Activated CD4-positive, alpha-beta T cell treated with anti-CD3 and anti-CD28 coated beads, Interleukin-2, amount 10 ng/mL, durations not matched to agents 24 days and 14 days (primary cell): ENCODE measurements at regions not wholly inside any gene's neighbourhood (a gene's known extent, or its start where the extent isn't known, plus 50 kb on each side); places are given as distances from the start of the nearest gene placed in this dataset.

Source experiments
- DNase-seq: peaks from one replicate; pipeline ENCODE4 v3.0.0; 2022
- H3K27ac Mint-ChIP-seq: one replicate; pipeline ENCODE4 v1.8.0; 2022; ENCODE audit warnings: mild to moderate bottlenecking, mixed read lengths
- H3K27me3 Mint-ChIP-seq: one replicate; pipeline ENCODE4 v1.8.0; 2022; ENCODE audit warnings: mixed read lengths
- H3K36me3 Mint-ChIP-seq: one replicate; pipeline ENCODE4 v1.8.0; 2022; ENCODE audit warnings: low read depth, mild to moderate bottlenecking, mixed read lengths
- H3K4me1 Mint-ChIP-seq: one replicate; pipeline ENCODE4 v1.8.0; 2021; ENCODE audit warnings: mixed read lengths
- H3K4me3 Mint-ChIP-seq: one replicate; pipeline ENCODE4 v1.8.0; 2022; ENCODE audit warnings: mild to moderate bottlenecking, moderate library complexity, mixed read lengths
- H3K9me3 Mint-ChIP-seq: one replicate; pipeline ENCODE4 v1.8.0; 2021; ENCODE audit warnings: mixed read lengths
- intact Hi-C: fragments of 100-400 bp; cut with micrococcal nuclease; formaldehyde crosslinking; loops from one replicate; pipeline ENCODE4 v1.15.1; 2023

DNA sequence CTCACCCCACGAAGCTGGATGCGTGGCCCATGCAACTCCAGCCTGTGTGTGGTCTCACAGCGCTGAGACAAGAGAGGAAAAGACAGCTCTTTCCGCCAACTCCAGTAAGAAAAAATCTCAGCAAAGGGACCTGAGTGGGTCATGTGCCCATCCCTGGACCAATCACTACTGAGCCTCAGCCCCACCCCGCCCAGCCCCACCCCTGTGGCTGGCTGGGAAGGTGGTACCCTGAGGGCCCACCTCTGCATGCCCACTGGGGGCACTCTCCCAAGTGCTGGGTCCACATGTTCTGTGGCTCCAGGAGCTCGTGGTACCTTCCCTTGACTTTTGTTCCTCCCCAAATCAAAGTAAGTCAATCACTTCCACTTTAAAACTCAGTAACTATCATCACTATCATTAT, 105.1 kb upstream of the SMIM23 start:
- intact Hi-C loops: no loop called here
- Mint-ChIP-seq H3K36me3 (no peaks in the 10 kb centered on the region), H3K9me3 (no peaks in the 10 kb centered on the region), H3K27me3 (peaks cover 2% of the 10 kb centered on the region), H3K27ac (no peak overlapping the region), H3K4me1 (no peaks in the 10 kb centered on the region), H3K4me3 (no peak overlapping the region)
- DNase-seq: no peak

DNA sequence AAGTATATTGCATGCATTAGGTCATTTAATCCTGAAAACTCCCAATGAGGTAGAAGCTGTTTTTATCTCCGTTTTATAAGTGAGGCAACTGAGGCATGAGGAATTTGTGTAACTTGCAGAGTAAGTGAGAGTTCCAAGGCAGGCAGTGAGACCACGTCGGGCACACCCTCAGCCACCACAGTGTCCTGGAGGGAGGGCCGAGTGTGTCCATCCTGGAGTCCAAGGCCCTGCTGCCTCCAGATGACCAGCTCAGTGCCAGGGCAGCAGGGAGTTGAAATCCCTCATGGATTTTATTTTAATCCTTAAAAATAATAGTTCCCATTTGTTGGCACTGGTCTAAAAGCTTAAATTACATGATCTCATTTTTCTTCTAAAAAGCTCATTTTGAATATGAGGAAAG, 104.6 kb upstream of the SMIM23 start:
- Mint-ChIP-seq H3K36me3 (no peaks in the 10 kb centered on the region), H3K9me3 (no peaks in the 10 kb centered on the region), H3K4me1 (no peaks in the 10 kb centered on the region), H3K27ac (no peak overlapping the region), H3K4me3 (no peak overlapping the region), H3K27me3 (peaks cover 2% of the 10 kb centered on the region)
- no peak for DNase-seq
- intact Hi-C loops: no loop called here

DNA sequence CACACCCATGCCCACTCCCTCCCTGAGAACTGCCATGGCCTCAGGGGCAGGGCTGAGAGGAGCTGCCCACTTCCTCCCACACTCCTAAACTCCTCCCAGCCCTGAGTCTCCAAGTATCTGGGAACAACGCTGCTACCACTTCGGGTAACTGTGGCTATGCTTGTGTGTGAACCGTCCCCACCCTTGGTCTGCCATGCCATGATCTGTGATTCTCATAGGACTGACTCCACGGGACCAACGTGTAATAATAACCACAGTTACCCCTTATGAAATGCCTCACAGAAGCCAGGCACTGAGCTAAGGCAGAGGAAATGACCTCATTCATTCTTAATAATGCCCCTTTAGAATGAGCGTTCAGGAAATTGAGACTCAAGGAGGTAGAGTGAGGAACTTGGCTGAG, 103.9 kb upstream of the SMIM23 start:
- intact Hi-C loops: no loop called here
- no peaks in the 10 kb centered on the region for H3K9me3 Mint-ChIP-seq

DNA sequence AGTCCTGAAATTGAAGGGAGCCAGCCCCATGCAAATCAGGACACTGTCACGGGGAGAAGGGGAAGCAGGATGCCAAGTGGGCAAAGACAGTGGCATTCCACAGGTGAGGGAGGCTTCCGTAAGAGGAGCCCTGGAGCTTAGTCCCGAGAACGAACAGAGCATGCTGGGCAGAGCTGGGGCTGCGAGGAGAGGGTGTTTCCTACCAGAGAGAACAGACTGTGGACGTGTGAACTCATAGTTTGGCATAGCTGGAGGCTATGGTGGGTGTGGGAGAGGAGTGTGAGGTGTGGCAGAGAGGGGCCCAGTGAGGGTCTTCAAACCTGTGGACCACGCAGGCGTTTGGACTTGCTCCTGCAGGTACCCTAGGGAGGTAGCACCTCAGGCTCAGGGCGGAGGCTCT, 102.8 kb upstream of the SMIM23 start:
- no peak overlapping the region for H3K27ac Mint-ChIP-seq
- no peaks in the 10 kb centered on the region for H3K36me3 Mint-ChIP-seq
- intact Hi-C loops: no loop called here
- H3K4me3 Mint-ChIP-seq: no peak overlapping the region
- H3K4me1 Mint-ChIP-seq: no peaks in the 10 kb centered on the region
- H3K9me3 Mint-ChIP-seq: no peaks in the 10 kb centered on the region
- DNase-seq: no peak
- H3K27me3 Mint-ChIP-seq: peaks cover 2% of the 10 kb centered on the region

More for the DNA sequence above, 103.9 kb upstream of the SMIM23 start:
- H3K27ac Mint-ChIP-seq: no peak overlapping the region
- H3K36me3 Mint-ChIP-seq: no peaks in the 10 kb centered on the region
- no peak overlapping the region for H3K4me3 Mint-ChIP-seq
- DNase-seq: no peak
- peaks cover 2% of the 10 kb centered on the region for H3K27me3 Mint-ChIP-seq
- no peaks in the 10 kb centered on the region for H3K4me1 Mint-ChIP-seq

DNA sequence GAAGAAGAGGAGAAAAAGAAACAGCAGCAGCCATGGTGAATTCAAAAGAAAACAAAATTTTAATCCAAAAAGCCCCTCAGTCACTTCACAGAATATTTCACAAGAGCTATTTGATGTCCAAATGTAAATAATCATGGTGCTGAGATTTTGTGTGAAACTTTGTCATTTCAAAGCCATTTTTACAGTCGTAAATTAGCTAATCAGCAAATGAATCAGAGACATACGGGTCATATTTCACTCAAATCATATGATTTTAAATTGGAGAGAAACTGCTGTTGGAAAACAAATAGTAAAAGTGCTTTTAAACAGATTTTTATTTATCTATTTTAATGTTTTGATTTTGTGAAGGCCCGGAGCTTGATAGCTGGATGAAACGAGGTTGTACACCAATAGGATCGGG, 101.4 kb upstream of the SMIM23 start:
- no peaks in the 10 kb centered on the region for H3K4me1 Mint-ChIP-seq
- H3K27me3 Mint-ChIP-seq: peaks cover 2% of the 10 kb centered on the region
- DNase-seq: no peak
- no peak overlapping the region for H3K27ac Mint-ChIP-seq
- H3K36me3 Mint-ChIP-seq: no peaks in the 10 kb centered on the region
- intact Hi-C loops: no loop called here
- H3K4me3 Mint-ChIP-seq: no peak overlapping the region
- no peaks in the 10 kb centered on the region for H3K9me3 Mint-ChIP-seq

DNA sequence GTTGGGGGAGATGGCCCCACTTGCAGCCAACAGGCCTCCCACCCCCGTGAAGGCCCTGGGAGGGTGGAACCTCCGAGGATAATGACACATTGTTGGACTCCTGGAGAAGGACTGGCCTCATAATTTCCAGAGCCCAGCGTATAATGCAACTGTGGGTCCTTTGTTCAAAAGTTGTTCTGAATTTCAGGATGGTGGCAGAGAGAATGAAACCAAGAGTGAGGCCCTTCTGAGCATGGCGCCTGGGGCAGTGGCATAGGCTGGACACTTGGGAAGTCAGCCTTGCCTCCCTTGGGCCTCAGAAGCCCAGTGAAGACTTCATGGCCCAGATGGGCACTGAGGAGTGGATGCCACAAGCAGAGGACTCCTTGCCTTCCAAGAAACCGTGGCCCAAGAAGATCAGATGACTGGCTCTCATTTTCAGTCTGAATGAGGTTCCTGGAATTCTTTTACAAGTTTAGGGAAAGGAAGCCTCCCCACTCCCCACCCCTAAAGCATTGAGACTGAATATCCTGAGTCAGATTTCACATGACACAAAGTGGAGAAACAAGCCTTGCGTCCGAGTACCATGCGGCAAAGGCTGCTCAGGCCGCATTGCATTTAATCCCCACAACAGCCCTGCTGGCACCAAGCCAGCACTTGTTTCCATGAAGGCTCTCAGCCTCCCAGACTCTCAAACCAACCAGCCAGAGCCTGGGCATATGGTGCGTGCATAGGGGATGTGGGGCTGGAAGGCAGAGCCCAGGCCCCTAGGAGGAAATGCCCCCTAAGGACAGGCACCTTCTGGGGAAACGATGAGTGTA, 96.7 kb upstream of the SMIM23 start:
- intact Hi-C loops: no loop called here
- no peak for DNase-seq
- no peaks in the 10 kb centered on the region for H3K4me1 Mint-ChIP-seq
- no peaks in the 10 kb centered on the region for H3K9me3 Mint-ChIP-seq
- H3K36me3 Mint-ChIP-seq: no peaks in the 10 kb centered on the region
- H3K27me3 Mint-ChIP-seq: no peaks in the 10 kb centered on the region
- no peak overlapping the region for H3K27ac Mint-ChIP-seq
- no peak overlapping the region for H3K4me3 Mint-ChIP-seq

DNA sequence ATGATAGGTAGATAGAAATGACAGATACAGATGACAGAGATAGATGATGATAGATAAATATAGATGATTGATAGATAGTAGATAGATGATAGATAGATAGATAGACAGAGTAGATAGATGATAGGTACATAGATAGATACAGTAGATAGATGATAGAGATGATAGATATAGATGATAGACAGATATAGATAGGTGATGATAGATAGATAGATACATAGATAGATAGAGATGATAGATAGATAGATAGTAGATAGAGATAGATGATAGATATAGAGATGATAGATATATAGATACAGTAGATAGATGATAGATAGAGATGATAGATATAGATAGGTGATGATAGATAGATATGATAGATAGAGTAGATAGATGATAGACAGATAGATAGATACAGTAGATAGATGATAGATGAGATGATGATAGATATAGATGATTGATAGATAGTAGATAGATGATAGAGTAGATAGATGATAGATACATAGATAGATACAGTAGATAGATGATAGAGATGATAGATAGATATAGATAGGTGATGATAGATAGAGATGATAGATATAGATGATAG, 95.7 kb upstream of the SMIM23 start:
- H3K27ac Mint-ChIP-seq: no peak overlapping the region
- H3K36me3 Mint-ChIP-seq: no peaks in the 10 kb centered on the region
- no peaks in the 10 kb centered on the region for H3K9me3 Mint-ChIP-seq
- no peak overlapping the region for H3K4me3 Mint-ChIP-seq
- no peaks in the 10 kb centered on the region for H3K27me3 Mint-ChIP-seq
- H3K4me1 Mint-ChIP-seq: no peaks in the 10 kb centered on the region
- intact Hi-C loops: no loop called here
- no peak for DNase-seq

DNA sequence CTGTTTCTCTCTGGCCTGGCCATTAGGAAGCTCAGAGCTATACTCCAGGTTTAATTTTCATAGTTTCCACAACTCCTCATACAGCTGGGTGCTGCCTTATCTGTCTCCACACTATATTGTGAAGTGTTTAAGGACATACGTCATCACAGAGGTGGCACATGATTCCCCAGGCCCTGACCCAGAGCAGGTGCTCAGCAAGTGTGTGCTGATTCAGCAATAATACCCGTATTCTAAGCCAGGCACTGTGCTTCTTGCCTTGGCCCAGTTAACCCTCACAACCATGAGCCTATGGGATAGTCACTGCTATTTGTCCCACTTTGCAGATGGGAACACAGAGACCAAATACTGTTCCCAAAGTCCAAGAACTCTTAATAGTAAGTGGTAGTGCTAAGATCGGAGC, 93.5 kb upstream of the SMIM23 start:
- H3K27me3 Mint-ChIP-seq: no peaks in the 10 kb centered on the region

DNA sequence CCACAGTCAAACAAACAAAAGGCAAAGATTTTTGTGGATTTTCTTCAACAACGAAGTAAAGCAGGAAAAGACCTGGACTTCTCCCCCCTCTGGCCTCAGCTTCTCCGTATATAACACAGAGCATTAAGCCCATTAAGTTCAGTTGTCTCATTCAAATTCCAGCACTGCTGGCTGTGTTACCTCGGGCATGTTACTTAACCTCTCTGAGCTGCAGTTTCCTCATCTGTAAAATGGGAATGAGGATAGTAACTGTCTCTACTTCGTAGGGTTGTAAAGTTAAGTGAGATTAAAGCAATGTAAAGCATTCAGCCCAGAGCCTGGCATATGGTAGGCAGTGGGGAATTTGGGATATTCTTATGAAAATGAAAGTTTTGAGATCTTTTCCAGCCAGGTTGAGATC, 92.7 kb upstream of the SMIM23 start:
- no peaks in the 10 kb centered on the region for H3K27me3 Mint-ChIP-seq
- no peak overlapping the region for H3K27ac Mint-ChIP-seq
- no peaks in the 10 kb centered on the region for H3K9me3 Mint-ChIP-seq
- intact Hi-C loops: no loop called here
- no peak for DNase-seq
- H3K36me3 Mint-ChIP-seq: no peaks in the 10 kb centered on the region
- no peaks in the 10 kb centered on the region for H3K4me1 Mint-ChIP-seq
- H3K4me3 Mint-ChIP-seq: no peak overlapping the region

More for the DNA sequence above, 93.5 kb upstream of the SMIM23 start:
- no peaks in the 10 kb centered on the region for H3K4me1 Mint-ChIP-seq
- no peak overlapping the region for H3K4me3 Mint-ChIP-seq
- H3K27ac Mint-ChIP-seq: no peak overlapping the region
- no peaks in the 10 kb centered on the region for H3K9me3 Mint-ChIP-seq
- DNase-seq: no peak
- H3K36me3 Mint-ChIP-seq: no peaks in the 10 kb centered on the region
- intact Hi-C loops: no loop called here

DNA sequence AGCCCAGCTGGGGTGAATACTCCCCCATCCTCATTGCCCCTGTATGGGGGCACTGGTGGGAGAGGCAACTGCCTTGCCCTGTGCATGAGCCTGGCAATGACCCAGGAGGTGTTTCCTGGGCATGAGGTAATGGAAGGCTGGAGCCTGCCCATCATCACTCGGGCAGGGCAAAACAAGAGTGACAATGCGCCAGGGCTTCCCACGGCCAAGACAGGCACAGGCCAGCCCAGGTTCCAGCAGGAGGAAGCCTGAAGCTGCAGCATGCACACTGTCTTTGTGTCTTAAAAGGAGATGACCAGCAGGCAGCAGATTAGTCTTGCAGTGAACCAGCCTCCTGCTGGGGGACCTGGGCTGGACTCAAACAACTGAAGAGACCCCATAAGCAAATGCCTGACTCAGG, 92.2 kb upstream of the SMIM23 start:
- intact Hi-C loops: no loop called here
- no peaks in the 10 kb centered on the region for H3K36me3 Mint-ChIP-seq
- no peak overlapping the region for H3K27ac Mint-ChIP-seq
- DNase-seq: no peak
- H3K9me3 Mint-ChIP-seq: no peaks in the 10 kb centered on the region
- no peaks in the 10 kb centered on the region for H3K27me3 Mint-ChIP-seq
- no peak overlapping the region for H3K4me3 Mint-ChIP-seq
- no peaks in the 10 kb centered on the region for H3K4me1 Mint-ChIP-seq

DNA sequence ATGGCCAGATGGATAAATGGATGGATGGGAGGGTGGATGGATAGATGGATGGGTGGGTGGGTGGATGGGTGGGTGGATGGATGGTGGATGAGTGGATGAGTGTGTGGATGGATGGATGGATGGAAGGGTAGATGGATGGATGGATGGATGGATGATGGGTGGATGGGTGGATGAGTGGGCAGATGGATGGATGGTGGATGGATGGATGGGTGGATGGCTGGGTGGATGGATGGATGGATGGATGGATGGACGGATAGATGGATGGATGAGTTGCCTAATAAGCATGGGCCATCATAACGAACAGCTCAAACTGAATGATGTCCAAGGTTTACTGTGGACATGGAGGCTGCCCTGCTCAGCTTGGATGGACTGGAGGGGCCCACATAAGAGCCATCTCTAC, 89.8 kb upstream of the SMIM23 start:
- no peak overlapping the region for H3K27ac Mint-ChIP-seq
- no peaks in the 10 kb centered on the region for H3K4me1 Mint-ChIP-seq
- no peak for DNase-seq
- H3K36me3 Mint-ChIP-seq: no peaks in the 10 kb centered on the region
- no peak overlapping the region for H3K4me3 Mint-ChIP-seq
- intact Hi-C loops: no loop called here
- no peaks in the 10 kb centered on the region for H3K9me3 Mint-ChIP-seq
- no peaks in the 10 kb centered on the region for H3K27me3 Mint-ChIP-seq

DNA sequence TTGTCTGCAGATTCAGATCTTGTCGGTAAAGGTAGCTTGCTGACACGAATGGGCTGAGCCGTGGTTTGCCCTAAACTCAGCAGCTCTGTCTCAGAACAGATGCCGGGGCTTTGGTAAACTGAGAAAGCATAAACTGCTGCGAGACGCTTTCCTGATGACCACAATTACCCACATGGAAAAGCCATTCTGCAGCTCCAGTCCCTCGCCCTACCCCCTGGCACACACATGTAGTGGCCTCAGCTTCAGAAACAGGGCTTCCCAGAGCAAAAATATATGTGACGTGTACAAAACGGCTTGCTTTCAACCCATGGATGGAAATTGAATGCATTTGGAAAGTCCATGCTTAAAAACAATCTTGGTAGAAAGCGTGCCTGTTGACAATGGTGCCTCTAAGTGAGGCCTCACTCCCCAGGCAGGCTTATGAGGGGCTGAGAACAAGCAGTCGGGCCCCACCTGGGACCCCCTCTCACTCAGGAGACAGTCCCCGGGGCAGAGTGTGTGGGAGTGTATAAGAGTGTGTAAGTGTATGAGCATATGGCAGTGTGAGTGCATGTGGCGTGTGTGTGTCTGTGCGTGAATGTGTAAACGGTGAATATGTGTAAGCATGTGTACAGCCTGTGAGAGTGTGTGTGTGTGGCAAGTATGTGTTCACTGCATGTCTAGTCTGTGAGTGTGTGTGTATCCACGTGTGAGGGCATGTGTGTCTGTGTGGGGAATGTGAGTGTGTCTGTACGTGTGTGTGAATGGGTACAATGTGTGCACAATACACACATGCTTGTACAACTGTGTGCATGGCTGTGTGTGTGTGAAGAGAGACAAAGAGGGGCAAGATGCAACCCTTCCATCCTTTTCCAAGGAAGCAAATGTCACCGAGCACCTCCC, 88.2 kb upstream of the SMIM23 start:
- H3K9me3 Mint-ChIP-seq: no peaks in the 10 kb centered on the region
- no peak overlapping the region for H3K27ac Mint-ChIP-seq
- no peaks in the 10 kb centered on the region for H3K36me3 Mint-ChIP-seq
- intact Hi-C loops: no loop called here
- no peak overlapping the region for H3K4me3 Mint-ChIP-seq
- no peak for DNase-seq
- no peaks in the 10 kb centered on the region for H3K4me1 Mint-ChIP-seq
- peaks cover 2% of the 10 kb centered on the region for H3K27me3 Mint-ChIP-seq

DNA sequence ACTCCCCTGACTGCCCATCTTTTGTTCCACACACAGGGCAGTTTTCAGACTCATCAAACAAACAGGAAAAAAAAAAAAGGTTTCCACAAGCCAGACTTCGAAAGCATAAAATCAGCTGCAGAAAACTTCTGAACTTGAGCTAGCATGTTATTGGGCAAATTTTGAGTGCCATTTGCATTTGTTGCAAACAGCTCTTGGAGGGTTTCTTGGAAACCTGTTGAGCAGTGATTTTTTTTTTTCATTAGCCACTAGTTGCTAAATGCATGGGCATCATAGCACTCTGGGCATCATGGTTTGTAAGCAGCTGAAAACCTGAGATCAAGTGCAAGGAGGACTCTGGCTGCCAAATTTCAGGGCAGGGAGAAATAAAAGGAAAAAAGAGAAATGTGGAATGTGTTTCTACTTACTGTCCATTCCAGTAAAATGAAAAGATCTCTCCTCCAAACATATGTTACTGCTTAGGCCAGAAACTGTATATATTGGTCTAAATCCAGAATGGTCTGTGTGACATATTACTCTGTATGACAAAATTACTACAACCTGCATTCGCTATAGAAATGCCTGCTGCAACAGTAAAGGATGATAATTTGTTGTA, 85.2 kb upstream of the SMIM23 start:
- intact Hi-C loops: no loop called here
- H3K4me1 Mint-ChIP-seq: no peaks in the 10 kb centered on the region
- H3K4me3 Mint-ChIP-seq: no peak overlapping the region
- DNase-seq: no peak
- peaks cover 2% of the 10 kb centered on the region for H3K27me3 Mint-ChIP-seq
- no peaks in the 10 kb centered on the region for H3K9me3 Mint-ChIP-seq
- H3K27ac Mint-ChIP-seq: no peak overlapping the region
- no peaks in the 10 kb centered on the region for H3K36me3 Mint-ChIP-seq

DNA sequence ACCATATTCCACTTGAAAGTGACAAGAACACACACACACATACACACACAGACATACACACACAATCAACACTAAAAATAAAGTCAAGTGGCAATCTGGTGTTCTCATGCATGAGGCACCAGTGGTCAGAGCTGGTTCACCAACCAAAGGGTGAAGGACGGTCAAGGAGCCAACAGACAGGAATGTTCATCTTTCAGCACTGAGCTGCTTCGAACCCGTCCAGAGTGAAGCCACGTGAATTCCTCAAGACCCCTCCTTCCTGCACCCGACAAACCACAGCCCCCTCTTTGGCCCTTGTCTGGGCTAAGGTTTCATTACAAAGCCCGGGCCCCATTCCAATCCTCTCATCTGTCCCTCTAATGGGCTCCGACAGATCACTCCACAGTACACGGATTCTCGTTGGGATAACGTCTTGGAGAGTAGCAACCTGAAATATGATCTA, 84.5 kb upstream of the SMIM23 start:
- H3K27ac Mint-ChIP-seq: no peak overlapping the region
- intact Hi-C loops: no loop called here
- H3K4me3 Mint-ChIP-seq: no peak overlapping the region
- H3K9me3 Mint-ChIP-seq: no peaks in the 10 kb centered on the region
- H3K36me3 Mint-ChIP-seq: no peaks in the 10 kb centered on the region
- no peaks in the 10 kb centered on the region for H3K4me1 Mint-ChIP-seq
- H3K27me3 Mint-ChIP-seq: peaks cover 2% of the 10 kb centered on the region
- no peak for DNase-seq
